SHP77 (cell line): ENCODE measurements at regions not wholly inside any gene's neighbourhood (a gene's known extent, or its start where the extent isn't known, plus 50 kb on each side); places are given as distances from the start of the nearest gene placed in this dataset.

Experiments
- DNase-seq, 2 experiments: peaks; one replicate each; lab custom pipeline; 2025; lab: John Stamatoyannopoulos, UW

DNA sequence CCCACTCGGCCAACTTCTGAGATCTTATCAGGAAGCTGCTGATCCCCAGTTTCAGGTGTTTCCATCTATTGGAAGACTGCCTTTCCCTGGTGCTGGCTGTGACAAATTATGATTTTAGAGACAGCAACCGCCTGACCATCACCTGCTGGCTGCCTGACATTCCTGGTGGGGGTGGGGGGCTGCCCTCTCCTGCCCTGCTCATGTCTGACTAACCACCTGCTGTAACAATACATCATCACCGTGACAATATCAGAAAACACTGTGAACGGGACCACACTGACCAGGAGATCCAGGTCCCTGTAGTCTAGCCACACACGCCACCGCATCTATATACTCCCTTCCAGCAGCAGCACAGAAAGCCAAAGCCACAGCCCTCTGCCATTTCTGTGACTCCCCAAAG lies 537.5 kb downstream of the QKI start:
- DNase-seq = no peak

DNA sequence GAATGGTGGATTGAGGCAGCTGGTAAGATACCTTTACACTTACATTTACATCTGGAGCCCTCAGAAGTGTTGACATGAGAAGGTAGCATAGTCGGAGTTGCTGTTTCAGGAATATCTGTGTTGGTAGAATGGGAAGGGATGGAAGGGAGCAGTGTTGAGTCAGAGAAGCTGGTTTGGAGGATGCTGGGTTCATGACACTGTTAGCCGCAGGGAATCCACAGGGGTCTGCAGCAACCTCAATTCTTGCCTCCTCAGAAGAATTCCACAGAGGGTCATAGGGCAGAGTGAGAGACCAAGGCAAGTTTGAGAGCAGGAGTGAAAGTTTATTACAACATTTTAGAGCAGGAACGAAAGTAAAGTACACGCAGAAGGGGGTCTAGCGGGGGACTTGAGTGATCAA lies 536.8 kb downstream of the QKI start:
- no peak for DNase-seq

DNA sequence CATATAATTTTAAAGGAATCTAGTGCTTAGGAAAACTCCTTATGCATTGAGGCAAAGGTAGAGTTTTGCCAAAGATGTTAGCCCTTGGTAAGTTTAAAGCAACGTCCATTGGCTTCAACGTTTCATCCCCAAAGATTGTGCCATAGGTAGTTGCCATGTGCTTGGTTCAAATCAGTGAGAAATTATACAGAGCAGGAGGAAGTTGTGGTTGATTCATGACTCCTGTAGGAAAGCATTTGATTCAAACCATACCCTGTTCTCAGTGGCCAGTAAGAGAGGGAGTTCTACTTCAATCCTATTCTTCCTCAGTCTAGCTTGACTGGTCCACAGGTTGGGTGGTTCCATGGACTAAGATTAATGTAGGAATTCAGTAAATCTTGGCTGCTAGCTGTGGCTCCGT lies 535.6 kb downstream of the QKI start:
- DNase-seq = no peak

DNA sequence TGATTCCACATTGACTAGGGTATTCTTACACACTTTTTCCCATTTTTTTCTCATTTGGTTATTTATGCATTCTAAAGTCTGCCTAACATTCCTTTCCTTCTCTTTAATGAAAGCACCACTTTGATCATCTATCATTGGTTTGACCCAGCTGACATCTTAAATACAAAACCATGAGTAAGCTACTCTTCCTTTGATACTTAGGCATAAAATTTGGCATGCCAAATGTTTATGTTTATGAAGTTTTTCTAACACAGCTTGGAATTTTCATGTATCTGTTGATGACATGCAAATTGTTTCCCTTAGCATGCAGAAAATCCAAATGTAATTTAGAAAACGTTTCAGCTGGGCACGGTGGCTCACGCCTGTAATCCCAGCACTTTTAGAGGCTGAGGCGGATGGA lies 534.9 kb downstream of the QKI start:
- no peak for DNase-seq

DNA sequence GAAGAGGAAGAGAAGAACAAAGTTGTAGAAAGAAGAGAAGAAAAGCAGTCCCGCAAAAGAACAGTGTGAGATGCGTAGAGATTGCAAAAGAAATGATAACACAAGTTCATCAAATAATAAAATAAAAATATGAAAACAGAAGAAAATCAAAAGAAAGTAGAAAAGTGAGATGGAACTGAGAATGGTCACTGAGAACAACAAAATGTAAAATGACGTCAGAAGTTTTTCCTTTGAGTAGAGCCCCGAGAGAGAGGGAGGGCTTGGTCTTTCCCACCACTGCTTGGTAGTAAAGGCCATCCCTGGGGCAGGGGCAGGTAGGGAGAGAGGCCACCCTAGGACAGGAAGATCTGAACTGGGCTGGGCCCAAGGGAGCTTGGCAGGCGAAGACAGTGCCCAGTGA lies 533.7 kb downstream of the QKI start:
- DNase-seq = no peak

DNA sequence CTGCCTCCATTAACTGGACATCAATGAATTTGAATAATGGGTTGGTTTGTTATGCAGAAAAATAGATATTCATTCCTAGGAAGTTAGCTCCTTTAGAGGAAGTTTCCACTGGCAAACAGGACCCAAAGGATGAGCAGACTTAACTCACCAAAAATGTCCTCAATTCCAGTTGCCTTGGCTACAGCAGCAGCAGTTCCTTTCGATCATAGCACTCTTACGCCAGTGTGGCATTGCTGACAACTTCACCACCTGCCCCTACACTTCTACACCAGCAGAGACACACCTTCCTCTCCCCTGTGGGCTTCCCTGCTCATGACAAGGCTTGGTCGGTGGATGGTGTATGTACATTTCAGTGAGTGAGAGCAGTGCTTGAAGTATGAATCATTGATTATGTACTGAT lies 532.8 kb downstream of the QKI start:
- DNase-seq = no peak

DNA sequence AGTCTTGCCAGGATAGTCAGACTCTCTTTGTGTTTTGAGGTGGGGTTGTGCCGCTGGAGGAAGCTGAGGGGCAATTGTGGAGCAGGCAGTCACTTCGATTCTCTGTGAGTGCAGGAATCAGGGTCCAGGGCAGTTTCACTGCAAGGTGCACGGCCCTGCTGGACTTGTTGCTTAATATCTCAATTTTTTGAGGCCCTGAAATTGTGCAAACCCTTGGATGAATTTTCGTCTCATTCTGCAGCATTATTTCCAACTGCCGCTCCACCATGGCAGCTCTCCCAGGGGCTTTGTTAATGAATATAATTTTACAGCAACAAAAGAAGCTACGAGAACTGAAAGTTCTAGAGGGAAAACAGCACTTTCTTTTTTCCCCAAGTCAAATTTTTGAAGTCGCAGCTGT lies 531.9 kb downstream of the QKI start:
- DNase-seq = no peak

DNA sequence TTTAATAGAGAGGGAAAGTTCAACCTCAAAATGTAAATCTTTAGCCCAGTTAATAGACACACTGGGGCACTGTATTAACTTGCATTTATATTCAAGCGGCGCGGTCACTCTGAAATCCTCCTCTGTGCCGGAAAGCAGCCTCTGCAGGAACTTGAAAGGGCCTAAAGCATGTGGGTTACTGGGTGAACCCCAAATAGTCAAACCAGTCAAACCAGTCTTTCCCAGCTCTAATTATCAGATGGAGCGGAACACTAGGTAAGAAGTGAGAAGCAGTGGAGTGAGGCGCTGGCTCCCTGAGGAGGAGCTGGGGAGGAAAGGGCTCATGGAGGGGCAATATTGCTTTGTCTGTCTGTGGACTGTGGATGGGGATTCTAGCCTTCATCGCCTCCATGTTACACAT lies 531.3 kb downstream of the QKI start:
- no peak for DNase-seq

DNA sequence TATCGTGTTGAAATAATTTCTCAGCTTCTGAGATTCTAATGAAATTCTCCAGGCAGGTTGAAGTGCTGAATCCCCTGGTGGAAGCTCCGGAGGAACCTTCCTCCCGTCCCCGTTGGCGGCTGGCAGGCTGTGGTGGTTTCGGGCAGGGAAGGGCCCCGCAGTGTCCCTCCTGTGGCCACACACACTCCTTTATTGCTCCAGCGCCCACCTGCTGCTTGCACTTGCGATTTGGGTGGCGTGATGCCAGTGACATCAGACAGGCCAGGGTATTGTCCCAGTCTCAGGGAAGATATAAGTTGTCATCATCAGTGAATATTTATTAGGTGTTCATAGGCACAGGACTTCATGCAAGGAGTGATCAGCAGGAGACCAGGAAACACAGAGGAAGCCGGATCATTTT lies 530.4 kb downstream of the QKI start:
- peak in 1 of 2 experiments; percentile 15 for DNase-seq

DNA sequence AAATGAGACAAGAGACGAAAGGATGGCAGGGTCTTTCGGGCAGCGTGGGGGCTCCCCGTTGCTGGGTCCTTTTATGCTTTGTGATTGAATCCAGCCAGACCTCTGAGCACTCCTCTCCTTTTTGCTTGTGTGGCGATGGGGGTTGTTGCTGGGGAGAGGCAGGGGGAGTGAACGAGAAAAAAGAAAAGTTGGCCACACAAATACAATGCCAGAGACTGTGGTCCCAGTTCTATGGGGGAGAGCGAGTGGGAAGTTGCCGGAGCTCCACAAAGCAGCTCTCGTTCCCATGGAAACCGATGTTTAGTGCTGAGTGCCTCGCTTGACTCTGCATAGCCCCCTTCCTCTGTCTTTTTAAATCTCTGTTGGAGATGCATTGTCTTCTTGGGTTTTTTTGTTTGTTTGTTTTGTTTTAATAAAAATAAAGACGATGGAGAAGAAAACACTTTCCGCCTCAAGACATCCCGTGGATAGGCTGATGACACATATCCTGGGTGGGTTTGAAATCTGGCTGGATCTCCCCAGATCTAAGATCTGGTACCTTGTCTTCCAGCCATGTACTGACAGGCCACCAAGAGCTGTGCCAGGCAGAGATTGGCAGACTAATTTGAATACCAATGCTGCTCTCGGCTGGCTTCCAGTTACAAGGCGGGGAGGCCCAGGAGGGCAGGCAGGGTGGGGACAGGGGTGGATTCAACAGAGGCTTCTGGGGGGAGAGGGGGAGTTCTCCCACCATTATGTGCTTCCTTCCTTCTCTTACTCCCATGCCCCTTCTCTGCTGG lies 529.3 kb downstream of the QKI start:
- DNase-seq = no peak

DNA sequence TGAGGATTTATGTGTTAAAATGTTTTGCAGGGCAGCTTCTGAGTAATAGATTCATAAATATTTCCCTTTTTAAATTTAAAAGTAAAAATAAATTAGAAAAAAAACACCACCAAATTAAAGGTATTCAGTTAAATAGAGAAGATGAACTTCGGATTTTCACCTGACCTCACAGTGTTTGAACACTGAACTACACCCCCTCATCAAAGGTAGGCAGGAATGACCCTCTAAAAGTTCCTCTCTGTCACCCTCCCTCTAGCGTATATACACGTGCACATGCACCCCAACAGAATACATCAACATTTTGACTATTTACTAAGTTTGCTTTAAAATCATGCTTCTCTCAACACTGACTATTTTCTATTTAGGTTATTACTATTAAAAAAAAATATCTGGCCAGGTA lies 528.3 kb downstream of the QKI start:
- no peak for DNase-seq

DNA sequence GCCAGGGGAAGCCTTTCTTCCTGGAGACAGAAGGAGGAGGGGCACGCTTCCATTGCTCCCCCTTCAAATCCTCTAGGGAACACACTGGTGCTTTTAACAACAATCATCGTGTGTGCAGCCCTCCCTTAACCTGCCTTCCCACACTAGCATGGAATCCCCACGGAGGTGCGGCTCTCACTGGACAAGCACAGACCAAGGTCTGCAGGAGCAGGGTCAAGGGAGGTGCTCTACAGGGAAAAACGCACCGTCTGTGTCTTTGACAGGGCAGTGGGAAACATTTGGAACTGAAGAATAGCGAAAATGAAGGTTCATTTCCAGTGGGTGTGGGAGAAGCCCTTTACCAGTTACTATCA lies 527.1 kb downstream of the QKI start:
- no peak for DNase-seq

DNA sequence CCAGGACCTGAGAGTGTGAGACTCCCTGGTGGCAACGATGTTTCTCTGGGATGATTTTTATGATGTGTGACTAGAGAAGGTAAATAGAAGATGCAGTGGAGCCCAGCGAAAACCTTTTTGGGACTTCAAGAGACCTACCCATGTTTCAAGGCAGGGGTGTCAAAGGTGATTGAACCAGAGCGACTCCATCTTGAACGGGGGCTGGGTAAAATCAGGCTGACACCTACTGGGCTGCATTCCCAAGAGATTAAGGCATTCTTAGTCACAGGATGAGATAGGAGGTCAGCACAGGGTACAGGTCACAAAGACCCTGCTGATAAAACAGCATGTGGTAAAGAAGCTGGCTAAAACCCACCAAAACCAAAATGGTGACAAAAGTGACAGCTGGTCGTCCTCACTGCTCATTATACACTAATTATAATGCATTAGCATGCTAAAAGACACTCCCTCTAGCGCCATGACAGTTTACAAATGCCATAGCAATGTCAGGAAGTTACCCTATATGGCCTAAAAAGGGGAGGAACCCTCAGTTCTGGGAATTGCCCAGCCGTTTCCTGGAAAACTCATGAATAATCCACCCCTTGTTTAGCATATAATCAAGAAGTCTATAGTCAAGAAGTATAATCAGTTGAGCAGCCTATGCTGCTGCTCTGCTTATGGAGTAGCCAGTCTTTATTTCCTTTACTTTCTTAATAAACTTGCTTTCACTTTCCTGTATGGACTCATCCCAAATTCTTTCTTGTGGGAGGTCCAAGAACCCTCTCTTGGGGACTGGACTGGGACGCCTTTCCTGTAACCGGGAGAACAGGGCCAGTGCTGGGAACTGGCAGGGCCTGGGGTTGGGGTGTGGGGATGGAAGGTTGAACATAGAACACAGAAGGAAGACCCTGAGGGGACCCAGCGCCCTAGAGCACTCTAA lies 526.4 kb downstream of the QKI start:
- DNase-seq = no peak

DNA sequence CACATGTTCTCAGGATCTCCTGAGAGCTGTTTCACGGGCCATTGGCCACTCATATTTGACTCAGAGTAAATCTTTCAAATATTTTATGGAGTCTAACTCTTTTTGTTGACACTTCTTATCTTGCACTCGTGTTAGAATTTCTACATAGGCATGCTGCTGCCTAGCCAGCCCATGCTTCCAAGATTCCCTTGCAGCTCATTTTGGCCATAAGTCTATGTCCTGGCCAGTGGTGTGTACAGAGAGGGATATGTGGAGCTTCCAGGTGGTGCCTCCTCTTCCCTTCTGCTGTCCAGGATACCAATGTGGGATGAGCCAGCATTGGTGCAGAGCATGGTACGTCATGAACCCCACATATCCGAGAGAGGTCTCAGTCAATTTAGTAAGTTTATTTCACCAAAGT lies 522.6 kb downstream of the QKI start:
- DNase-seq = no peak

DNA sequence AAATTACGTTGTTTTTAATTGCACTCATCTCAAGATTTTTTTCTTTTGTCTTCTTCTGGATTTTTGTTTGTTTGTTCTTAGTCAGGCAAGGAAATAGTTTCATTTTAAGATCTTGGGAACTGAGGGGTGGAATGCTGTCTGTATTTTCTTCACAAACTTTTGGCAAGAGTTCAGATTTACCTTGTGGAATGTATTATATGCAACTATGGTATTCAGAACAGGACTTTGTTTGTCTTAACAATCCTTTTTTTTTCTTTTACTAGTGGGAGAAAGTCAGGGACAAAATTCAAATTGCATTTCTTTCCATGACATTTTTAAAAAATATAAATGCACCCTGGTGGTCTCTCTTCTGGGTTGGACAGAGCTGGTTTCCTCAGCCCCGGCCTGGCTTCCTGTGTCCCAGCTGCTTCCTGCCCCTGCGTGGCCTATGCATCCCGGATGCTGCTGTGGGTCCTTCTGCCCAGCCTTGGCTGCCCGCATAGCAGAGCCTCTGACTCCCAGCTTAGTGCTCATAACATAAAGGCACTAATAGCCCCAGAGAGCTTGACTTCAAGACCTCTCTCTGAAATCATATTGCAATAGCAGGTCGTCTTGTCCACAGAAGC lies 520.7 kb downstream of the QKI start:
- DNase-seq = no peak

DNA sequence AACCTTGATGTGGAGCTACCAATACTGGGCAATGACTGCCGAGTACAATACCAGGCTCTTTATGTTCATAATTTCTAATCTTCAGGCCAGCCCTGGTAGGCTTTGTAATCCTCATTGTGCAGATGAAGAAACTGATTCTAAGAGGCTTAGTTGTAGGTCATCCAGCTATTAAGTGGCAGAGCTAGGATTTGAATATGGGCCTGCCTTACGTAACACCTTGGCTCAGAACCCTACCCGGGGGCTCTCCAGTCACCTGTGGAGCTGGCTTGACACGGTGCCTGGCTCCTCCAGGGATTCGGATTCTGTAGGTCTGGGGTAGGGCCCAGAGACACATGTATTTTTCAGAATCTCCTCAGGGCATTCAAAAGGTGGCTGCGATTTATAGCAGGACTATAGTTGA lies 515.5 kb downstream of the QKI start:
- no peak for DNase-seq

DNA sequence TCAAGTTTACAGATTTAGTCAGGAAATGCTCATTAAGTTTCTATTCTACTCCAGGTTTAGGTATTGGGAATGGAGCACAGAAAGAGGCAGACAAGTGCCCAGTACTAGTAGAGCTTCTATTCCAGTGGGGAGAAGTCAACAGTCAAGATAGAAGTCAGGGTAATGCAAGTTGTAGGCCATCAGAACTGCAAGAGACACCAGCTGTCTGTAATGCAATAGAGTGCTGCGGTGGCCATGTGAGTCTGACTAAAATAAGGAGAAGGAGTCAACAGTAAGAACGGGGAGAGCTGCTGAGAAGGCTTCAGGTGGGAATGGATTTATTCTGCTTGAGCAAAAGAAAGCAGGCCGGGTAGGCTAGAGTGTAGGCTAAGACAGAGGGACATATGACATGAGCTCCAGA lies 515.0 kb downstream of the QKI start:
- DNase-seq = no peak

DNA sequence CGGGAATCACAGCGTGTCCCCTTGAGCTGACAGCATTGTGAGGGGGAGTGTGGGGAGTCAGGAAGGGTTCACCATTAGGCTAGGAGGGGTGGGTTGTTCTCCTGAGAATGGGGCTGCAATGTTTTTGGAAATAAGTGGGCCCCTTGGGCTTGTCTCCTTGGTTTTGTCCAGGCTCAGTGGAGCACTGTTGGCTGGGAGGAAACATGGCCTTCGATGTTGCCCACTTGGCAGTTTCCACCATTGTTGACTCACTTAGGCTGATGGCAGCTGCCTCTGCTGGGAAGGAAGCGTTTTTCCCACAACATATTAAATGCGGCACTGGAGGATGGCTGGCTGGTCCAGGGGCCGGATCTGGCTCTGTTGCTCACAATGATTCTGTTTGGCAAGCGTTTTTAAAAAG lies 512.1 kb downstream of the QKI start:
- no peak for DNase-seq

DNA sequence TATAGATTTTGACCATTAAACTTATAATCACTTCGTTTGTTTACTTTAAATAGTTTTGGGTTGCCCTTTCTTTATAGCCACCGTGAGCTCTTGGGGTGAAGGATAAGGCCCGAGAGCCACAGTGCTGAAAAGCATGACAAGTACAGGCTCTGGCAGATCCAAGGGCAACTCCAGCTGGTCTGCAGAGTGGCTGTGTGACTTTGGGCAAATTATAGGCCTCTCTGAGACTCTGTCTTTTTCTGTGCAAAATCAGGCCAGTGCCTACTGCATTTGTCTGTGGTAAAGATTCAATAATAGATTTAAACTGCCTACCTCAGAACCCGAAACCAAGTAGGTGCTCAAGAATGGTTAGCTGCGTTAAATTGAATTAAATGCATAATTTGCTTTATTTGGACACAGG lies 511.3 kb downstream of the QKI start:
- DNase-seq = no peak

DNA sequence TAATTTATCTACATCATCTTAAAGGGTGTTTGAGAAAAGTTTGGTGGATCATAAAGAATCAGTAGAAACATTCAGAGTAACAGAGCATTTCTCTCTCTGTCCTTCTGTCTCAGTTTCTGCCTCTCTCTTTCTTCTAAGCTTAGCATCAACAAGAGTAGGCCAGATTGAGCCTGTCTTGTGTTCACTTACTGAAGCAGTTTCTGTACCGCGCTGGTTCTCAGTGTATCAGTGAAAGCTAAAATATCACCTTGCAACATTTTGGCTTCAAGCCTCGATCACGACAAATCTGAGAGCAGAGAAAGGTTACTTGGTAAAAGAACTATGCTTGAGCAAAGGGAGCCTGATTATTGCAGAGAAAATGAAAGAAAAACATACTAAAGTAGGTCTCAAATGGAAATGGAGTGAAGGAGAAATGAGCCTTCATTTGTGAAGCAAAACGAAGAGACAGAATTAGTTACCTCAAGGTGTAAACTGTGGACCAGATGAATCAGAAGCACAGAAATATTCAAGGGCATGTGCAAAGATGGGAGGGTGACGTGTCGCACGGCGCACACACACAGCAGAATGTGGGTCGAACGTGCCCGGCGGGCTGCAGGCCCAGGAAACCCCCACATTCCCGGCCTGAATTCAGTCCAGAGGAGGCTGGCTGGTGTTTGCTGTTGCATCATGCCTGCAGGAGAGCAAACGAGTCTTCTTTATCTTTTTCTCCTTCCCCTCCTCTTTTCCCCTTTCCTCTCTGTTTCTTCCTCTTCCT lies 509.3 kb downstream of the QKI start:
- no peak for DNase-seq

DNA sequence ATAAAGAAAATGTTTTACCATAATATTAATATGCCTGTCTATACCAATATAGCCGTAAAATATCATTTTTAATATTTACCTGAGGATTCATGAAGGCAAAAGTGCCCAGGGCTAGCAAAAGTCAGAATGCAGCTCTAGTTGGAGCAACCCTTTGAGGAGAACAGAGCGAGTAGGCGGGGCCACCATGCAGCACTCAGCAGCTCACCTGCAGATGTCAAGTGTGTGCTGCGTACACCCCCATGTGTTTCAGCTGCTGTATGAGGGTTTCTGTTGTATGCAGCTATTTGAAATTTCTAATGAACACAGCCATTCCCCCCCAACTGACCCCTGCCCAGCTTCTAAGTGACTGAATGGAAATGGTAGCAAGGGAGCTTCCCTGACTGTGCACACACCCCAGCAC lies 508.0 kb downstream of the QKI start:
- DNase-seq = no peak

DNA sequence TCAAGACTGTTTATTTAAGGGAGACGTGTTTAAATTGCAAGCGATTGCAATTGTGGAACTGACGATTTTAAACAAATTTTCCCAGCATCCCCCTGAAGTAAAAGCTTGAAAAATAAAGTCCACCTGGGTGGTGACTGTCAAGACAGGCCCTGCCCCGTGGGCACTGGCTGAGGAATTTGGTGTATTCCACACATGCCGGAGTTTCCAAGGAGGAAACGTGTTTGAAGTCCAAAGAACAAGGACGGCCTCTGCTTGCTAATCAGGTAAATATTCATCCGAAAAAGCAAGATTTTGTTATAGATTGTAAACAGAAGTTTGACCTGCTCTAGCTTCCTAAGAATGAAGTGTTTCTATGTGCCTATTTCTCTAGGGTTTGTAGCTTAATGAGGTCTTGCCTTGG lies 505.1 kb downstream of the QKI start:
- DNase-seq = no peak
